Fibroblast of skin of right biceps (primary cell): ENCODE measurements at regions not wholly inside any gene's neighbourhood (a gene's known extent, or its start where the extent isn't known, plus 50 kb on each side); places are given as distances from the start of the nearest gene placed in this dataset.

Experiments used
- DNase-seq: peaks from one replicate; pipeline ENCODE4 v3.0.0-alpha.2; 2013

GRCh38 chr13:43985422-43986072 is 105.8 kb downstream of the LACC1 start:
- DNase-seq, result no peak

DNA sequence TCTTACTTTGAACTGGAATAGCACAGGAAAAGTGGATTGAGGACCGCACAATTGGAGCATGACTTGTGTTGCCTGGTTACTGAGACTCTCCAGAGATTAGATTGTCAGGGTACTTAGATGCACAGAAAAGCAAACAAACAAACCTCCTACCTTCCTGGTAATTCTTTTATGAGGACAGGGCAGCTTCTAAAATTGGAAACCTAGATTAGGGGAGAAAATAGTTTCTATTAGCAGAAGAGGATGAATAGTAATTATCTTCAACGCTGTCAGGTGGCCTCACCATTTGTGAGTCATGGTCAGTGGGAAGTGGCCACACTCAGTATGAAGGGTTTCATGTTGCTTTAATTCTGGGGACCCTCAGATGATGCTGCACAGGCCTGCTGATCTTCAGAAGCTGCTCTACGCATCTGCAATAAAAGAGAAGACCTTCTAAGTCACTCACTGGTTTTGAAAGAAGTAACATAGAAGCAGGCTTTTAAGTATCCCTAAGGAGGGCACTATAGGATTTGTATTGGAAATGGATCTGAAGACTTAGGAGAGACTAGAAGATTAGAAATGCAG is 106.8 kb downstream of the LACC1 start:
- DNase-seq, result no peak

GRCh38 chr13:43988302-43988701 is 108.6 kb downstream of the LACC1 start:
- DNase-seq, result peak; percentile 44

GRCh38 chr13:43990021-43990420 is 110.3 kb downstream of the LACC1 start:
- DNase-seq, result no peak

- no peak for DNase-seq
Measured at GRCh38 chr13:43990829-43991228, 111.1 kb downstream of the LACC1 start.

DNA sequence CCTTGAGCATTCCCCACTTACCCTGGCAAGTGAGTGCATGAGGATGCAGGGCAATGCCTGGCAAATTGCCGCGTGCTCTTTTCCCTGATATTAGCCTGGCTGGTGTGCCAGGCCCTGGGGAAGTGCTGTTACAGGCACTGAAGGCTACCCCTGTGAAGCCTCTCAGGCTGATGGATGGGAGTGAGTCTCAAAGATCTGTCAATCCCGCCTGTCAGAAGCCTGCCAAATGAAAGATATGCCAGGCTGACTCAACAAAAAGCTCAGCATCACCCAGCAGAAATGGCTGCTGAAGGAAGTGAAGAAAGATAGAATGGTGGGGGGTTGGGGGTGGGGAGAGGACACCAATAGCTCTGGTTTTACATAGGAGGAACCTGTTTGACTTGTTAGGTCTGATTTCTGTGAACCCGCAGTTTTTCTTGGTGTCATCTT is 112.1 kb downstream of the LACC1 start:
- no peak for DNase-seq

- no peak for DNase-seq
Measured at GRCh38 chr13:43992211-43992610, 112.5 kb downstream of the LACC1 start.

DNA sequence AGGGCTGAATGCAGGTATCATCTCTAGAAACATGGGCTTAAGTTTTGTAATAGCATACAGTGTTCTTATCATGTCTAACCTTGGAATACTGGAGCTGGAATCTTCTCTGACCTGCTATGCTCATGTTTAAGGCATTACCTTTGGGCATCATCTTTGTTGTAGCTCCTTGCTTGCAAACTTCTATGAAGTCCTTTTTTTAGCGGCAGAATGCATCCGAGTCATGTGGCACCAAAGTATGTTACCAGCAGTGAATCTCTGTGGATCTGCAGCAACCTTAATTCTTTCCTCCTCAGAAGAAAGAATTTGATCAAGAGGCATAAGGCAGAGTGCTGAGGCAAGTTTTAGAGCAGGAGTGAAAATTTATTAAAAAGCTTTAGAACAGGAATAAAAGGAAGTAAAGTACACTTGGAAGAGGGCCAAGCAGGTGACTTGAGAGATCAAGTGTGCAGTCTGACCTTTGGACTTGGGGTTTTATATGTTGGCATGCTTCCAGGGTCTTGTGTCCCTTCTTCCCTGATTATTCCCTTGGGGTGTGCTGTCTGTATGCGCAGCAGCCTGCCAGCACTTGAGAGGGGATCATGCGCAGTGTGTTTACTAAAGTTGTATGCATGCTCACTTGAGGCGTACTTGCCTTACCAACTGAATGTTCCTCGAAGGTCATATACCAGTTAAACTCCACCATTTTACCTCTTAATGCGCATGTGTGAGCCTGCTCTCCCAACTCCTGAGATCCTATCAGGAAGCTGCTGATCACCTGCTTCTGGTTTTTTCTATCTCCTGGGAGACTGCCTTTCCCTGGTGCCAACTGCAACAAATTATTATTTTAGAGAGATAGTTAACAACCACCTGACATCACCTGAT is 115.5 kb downstream of the LACC1 start:
- no peak for DNase-seq

DNA sequence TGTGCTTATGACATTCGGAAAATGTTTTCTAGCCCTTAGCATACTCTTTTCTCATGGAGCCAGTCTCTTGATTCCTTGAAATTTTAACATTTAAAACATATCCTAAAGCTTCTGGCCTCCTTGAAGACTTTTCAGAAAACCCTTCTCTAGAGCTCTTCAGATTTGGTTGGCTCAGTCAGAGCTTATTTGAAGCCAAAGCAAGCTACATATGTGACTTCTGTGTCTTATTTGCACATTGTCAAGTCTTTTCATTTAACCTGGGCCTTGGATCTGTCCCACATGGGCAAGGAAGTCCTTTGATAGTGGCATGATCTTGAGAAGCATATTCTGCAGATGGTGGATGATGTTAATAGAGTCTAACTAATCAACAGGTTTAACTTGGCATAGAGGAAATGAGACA is 116.5 kb downstream of the LACC1 start:
- no peak for DNase-seq

DNA sequence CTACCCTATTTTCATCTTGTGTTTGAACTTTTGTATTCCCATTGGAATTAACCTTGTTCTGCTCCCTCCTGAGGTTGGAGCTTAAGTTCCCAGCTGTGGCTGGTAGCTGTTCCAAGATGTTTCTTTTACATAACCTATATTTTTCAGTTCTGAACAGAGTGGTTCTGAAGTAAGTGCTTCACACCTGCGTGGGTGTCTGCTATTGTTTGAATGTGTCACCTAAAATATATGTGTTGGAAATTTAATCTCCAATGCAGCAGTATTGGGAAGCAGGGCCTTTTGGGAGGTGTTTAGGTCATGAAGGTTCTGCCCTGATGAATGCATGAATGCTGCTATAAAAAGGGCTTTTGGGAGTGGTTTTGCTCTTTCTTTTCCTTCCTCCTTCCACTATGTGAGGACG is 123.8 kb downstream of the LACC1 start:
- no peak for DNase-seq

DNA sequence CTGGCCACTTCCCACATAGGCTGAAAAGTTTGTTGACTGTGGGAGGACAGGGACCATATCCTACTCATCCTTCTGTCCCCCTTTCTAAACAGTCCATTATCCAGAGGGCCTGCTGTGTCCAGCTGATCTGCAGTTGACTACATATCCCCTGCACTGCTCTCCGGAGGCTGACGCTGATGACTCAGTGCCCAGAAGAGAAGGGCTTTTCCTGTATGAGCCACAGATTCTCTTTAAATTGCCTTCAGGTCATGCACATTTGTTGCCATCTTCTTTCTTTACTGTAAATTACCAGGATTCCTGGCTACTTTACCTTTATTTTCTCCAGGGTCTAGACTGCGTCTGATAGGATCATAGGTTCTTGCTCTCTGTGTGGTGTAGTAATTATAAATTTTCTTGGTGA is 125.2 kb downstream of the LACC1 start:
- DNase-seq, result peak; percentile 64

DNA sequence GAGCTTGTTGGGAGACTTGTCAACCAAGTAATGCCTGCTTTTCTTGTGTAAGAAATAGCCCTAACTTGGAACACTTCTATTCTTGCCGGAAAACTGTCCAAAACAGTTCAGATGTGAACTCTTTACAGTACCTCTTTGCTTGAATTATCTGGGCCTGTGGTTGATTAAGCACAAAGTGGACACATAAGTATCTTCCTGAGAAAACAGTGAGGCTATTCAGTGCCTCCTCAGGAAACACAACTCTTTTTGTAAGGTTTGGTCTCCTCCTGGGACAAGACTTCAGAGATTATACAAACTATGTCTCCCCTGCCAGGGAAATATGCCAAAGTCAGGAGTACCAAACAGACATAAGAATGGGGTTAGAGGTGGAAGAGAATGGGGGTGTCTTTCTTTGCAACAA is 127.7 kb downstream of the LACC1 start:
- no peak for DNase-seq

DNA sequence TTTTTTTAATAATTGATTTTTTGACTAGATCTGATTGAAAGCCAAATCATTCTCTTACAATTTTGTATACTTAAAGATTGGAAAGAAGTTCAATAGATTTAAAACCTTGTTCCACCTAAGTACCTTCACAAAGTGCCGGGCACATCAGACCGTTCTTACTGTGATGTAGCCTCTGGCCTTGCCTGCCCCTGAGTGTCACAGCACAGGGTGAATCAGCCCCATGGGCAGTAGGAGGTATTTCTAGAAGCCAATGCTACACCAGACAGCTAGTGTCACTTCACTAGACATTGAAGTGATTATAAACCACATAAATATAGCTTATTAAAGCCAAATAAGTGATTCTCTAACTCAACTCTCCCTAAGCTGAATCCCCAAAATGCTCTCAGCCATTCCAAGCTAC is 131.3 kb downstream of the LACC1 start:
- DNase-seq, result no peak

- DNase-seq, result no peak
Measured at GRCh38 chr13:44012910-44013757, 133.4 kb downstream of the LACC1 start.

GRCh38 chr13:44013758-44014291 is 134.1 kb downstream of the LACC1 start:
- DNase-seq, result peak; percentile 70

GRCh38 chr13:44014501-44014900 is 134.8 kb downstream of the LACC1 start:
- DNase-seq, result no peak

DNA sequence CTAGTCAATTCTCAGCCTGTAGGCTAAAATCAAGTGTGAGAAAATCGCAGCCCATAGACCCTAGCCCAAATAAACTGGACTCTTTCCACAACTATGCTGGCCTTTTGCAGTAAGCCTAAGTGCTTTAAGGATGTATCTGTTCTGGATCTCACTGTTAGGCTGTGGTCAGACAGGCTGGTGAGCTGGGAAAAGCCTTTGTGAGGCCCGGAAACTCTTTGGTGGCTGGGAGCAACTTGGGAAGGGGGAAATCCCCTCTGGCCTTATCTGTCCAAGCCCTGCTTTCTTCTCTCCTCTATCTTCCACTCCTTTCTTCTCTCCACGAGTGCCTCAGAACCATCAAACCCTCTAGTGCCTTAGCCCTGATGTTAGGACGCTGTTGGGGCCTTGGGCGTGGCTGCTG is 135.4 kb downstream of the LACC1 start:
- DNase-seq, result no peak

- DNase-seq, result no peak
Measured at GRCh38 chr13:44015811-44016210, 136.1 kb downstream of the LACC1 start.

DNA sequence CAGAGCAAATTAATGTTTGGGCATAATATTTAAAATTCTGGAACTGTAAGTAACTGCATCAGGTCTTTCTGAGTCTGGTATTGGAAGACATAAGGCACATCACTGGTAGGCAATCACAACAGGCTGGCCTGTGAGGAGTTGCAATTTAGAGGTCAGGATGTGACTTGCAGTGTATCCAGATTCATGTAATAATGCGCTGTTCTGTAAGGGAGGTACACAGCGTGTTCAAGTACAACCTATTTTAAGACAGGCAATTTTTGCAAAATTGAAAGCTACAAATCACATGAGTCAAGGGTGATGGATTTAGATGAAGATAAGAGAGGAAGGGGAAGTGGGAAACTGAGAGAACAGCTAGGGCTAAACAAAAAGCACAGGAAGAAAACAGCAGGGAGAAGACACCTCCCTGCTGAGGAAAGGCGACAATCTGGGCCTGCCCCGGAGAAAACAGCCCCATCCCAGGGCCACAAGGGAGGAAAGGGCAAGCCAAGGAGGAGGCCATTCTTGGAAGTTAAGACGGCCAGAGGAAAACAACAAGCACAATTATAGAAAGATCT is 138.1 kb downstream of the LACC1 start:
- no peak for DNase-seq

GRCh38 chr13:44019651-44020050 is 139.9 kb downstream of the LACC1 start:
- no peak for DNase-seq

DNA sequence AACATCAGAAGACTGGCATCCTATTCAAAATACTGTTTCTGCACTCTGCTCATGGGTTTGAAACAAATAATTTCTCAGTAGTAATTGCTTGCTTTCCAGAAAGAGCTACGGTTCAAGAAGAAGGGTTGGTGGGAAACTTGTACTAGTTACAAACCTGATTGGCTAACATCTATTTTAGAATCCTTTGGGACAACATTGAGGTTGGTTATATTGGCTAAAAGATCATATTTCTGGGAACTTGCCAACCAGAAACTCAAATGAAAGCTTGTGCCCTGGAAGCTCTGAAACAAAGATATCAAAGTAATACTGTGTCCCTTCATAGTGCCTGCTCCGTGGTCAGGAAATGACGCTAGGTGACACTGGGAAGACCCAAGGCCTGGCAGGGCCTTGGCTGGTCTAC is 141.7 kb downstream of the LACC1 start:
- DNase-seq, result no peak

GRCh38 chr13:44022196-44022595 is 142.5 kb downstream of the LACC1 start:
- no peak for DNase-seq
